GM18858 (cell line): ENCODE measurements at regions not wholly inside any gene's neighbourhood (a gene's known extent, or its start where the extent isn't known, plus 50 kb on each side); places are given as distances from the start of the nearest gene placed in this dataset.

Experiments
- ATAC-seq: cut with Tn5 transposase; IDR thresholded peaks from one replicate; pipeline ENCODE4 v1.9.1; 2021; ENCODE audit not compliant: unreplicated experiment

GRCh38 chr1:71193153-71193552 is 112.3 kb upstream of the ZRANB2 start:
- ATAC-seq: no peak

- ATAC-seq: no peak
These were observed 110.7 kb upstream of the ZRANB2 start for GRCh38 chr1:71191520-71191919.

- no peak for ATAC-seq
These were observed 110.0 kb upstream of the ZRANB2 start for GRCh38 chr1:71190843-71191242.

- ATAC-seq: no peak
These were observed 103.6 kb upstream of the ZRANB2 start for GRCh38 chr1:71184410-71184809.

GRCh38 chr1:71179997-71180396 is 99.2 kb upstream of the ZRANB2 start:
- no peak for ATAC-seq

GRCh38 chr1:71170925-71171324 is 90.1 kb upstream of the ZRANB2 start:
- no peak for ATAC-seq

GRCh38 chr1:71167505-71167904 is 86.7 kb upstream of the ZRANB2 start:
- no peak for ATAC-seq

GRCh38 chr1:71166178-71167173 is 85.6 kb upstream of the ZRANB2 start:
- no peak for ATAC-seq

- ATAC-seq: no peak
These were observed 76.9 kb upstream of the ZRANB2 start for GRCh38 chr1:71157715-71158114.

- ATAC-seq: no peak
These were observed 76.3 kb upstream of the ZRANB2 start for GRCh38 chr1:71157151-71157550.

- ATAC-seq: no peak
These were observed 75.8 kb upstream of the ZRANB2 start for GRCh38 chr1:71156590-71156989.

- no peak for ATAC-seq
These were observed 73.6 kb upstream of the ZRANB2 start for GRCh38 chr1:71154429-71154828.

GRCh38 chr1:71153826-71154225 is 73.0 kb upstream of the ZRANB2 start:
- no peak for ATAC-seq

- no peak for ATAC-seq
These were observed 67.0 kb upstream of the ZRANB2 start for GRCh38 chr1:71147637-71148360.

GRCh38 chr1:71135571-71135970 is 54.7 kb upstream of the ZRANB2 start:
- ATAC-seq: no peak
